SH-SY5Y (cell line): ENCODE measurements at regions not wholly inside any gene's neighbourhood (a gene's known extent, or its start where the extent isn't known, plus 50 kb on each side); places are given as distances from the start of the nearest gene placed in this dataset.

Experiments
- GATA2 ChIP-seq: IDR thresholded peaks from 2 replicates; pipeline ENCODE4 v1.6.1; 2011; ENCODE audit warnings: mild to moderate bottlenecking, low read depth, low read length
- GATA3 ChIP-seq: IDR thresholded peaks from 2 replicates; pipeline ENCODE4 v1.6.1; 2011; ENCODE audit warnings: low read depth, mild to moderate bottlenecking, low read length, moderate library complexity

GRCh38 chr11:19614370-19614940 lies 98.2 kb upstream of the NAV2 start:
- no peak for TF ChIP-seq GATA2
- no peak for TF ChIP-seq GATA3
